ENCODE measurements at regions not wholly inside any gene's neighbourhood (a gene's known extent, or its start where the extent isn't known, plus 50 kb on each side); places are given as distances from the start of the nearest gene placed in this dataset.

DNA sequence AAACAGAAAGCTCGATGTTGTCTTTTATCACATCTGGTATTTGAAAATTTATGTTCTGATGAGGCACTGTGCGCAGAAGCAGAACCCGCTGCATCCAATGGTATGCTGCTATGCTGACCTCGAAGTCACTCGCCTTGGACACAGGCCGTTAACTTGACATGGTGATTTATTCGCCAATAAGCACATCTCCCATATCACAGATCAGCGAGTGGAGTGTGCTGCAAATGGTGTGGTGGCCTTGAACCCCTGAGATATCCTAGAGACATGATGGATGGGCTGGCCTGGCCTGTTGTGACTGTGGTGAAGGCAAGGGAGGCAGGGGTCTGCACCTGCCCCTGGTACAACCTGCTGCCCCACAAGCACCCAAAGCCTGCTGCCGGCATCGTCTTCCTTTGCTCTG, 175.4 kb upstream of the FRG1 start:
- TF ChIP-seq, protein P1, sequence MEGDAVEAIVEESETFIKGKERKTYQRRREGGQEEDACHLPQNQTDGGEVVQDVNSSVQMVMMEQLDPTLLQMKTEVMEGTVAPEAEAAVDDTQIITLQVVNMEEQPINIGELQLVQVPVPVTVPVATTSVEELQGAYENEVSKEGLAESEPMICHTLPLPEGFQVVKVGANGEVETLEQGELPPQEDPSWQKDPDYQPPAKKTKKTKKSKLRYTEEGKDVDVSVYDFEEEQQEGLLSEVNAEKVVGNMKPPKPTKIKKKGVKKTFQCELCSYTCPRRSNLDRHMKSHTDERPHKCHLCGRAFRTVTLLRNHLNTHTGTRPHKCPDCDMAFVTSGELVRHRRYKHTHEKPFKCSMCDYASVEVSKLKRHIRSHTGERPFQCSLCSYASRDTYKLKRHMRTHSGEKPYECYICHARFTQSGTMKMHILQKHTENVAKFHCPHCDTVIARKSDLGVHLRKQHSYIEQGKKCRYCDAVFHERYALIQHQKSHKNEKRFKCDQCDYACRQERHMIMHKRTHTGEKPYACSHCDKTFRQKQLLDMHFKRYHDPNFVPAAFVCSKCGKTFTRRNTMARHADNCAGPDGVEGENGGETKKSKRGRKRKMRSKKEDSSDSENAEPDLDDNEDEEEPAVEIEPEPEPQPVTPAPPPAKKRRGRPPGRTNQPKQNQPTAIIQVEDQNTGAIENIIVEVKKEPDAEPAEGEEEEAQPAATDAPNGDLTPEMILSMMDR (IDR thresholded peaks at IDR 0.05), result no peak
- TF ChIP-seq POLR2AphosphoS5 (IDR thresholded peaks at IDR 0.05; ENCODE audit: low read depth, low read length), result no peak
- TF ChIP-seq, protein P2, sequence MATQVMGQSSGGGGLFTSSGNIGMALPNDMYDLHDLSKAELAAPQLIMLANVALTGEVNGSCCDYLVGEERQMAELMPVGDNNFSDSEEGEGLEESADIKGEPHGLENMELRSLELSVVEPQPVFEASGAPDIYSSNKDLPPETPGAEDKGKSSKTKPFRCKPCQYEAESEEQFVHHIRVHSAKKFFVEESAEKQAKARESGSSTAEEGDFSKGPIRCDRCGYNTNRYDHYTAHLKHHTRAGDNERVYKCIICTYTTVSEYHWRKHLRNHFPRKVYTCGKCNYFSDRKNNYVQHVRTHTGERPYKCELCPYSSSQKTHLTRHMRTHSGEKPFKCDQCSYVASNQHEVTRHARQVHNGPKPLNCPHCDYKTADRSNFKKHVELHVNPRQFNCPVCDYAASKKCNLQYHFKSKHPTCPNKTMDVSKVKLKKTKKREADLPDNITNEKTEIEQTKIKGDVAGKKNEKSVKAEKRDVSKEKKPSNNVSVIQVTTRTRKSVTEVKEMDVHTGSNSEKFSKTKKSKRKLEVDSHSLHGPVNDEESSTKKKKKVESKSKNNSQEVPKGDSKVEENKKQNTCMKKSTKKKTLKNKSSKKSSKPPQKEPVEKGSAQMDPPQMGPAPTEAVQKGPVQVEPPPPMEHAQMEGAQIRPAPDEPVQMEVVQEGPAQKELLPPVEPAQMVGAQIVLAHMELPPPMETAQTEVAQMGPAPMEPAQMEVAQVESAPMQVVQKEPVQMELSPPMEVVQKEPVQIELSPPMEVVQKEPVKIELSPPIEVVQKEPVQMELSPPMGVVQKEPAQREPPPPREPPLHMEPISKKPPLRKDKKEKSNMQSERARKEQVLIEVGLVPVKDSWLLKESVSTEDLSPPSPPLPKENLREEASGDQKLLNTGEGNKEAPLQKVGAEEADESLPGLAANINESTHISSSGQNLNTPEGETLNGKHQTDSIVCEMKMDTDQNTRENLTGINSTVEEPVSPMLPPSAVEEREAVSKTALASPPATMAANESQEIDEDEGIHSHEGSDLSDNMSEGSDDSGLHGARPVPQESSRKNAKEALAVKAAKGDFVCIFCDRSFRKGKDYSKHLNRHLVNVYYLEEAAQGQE (IDR thresholded peaks at IDR 0.05; ENCODE audit: insufficient read depth in 1 of 2, low read depth in 2 of 2, low read length in 1 of 2), result no peak
- TF ChIP-seq SIN3A (IDR thresholded peaks at IDR 0.05; ENCODE audit: borderline replicate concordance, insufficient read depth, low read depth, low read length), result no peak
